Cardiac fibroblast (primary cell): ENCODE measurements at regions not wholly inside any gene's neighbourhood (a gene's known extent, or its start where the extent isn't known, plus 50 kb on each side); places are given as distances from the start of the nearest gene placed in this dataset.

Source experiments
- DNase-seq, 2 donors: peaks; one replicate each; pipeline versions ENCODE4 v3.0.0 to v3.0.0-alpha.2; 2010; ENCODE audit warnings: low read depth in 2 of 2
- H3K4me3 ChIP-seq, 2 donors: replicated peaks in 1 of 2; 1 replicate in 1 of 2; 2 replicates in 1 of 2; pipeline ENCODE4 v1.5.1; 2011; ENCODE audit warnings: low read depth in 2 of 2, low read length in 2 of 2, mild to moderate bottlenecking in 2 of 2, moderate library complexity in 1 of 2
- TF ChIP-seq, protein P1 (sequence below): IDR thresholded peaks from one replicate; pipeline ENCODE4 v1.5.1; 2011; ENCODE audit warnings: low read depth, mild to moderate bottlenecking, low read length, inconsistent platforms

DNA sequence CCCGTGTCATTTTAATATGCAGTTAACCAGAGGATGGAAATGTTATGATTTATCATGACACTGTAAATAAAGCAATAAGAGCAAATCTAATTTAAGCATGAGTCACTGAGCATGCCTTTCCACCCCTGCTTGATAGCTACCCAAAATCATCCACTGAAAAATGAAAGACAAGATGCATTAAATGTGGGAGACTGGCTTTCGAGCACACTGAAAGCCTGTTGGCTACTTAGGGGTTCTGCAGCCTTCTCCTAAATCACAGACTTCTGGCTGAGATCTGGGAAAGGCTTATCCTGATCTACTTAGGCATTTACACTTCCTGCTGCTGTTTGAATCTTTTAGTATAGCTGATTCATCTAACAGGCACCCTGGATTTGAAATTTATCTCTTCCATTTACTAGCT, 778.3 kb upstream of the CDH7 start:
- H3K4me3 ChIP-seq: no peak overlapping the region
- DNase-seq: no peak
- TF ChIP-seq, protein P1, sequence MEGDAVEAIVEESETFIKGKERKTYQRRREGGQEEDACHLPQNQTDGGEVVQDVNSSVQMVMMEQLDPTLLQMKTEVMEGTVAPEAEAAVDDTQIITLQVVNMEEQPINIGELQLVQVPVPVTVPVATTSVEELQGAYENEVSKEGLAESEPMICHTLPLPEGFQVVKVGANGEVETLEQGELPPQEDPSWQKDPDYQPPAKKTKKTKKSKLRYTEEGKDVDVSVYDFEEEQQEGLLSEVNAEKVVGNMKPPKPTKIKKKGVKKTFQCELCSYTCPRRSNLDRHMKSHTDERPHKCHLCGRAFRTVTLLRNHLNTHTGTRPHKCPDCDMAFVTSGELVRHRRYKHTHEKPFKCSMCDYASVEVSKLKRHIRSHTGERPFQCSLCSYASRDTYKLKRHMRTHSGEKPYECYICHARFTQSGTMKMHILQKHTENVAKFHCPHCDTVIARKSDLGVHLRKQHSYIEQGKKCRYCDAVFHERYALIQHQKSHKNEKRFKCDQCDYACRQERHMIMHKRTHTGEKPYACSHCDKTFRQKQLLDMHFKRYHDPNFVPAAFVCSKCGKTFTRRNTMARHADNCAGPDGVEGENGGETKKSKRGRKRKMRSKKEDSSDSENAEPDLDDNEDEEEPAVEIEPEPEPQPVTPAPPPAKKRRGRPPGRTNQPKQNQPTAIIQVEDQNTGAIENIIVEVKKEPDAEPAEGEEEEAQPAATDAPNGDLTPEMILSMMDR: no peak

DNA sequence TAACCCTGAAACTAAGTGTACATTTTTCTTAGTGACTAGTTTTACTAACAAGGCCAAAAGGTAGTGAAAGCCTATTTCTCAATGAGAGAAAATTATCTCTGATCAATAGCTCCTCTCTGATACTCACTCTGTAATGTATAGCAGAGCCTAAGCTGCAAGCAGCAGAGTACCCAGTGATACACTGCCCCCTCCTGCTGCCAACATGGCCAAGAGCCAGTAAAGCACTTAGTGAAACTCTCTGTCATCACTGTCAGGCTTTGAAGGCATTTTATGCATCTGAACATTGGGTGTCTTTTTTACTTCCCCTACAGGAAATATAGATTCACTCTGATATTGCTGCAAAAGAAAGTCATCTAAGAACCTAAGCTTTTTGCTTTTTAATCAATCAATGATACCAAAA, 784.1 kb upstream of the CDH7 start:
- TF ChIP-seq, protein P1: no peak
- H3K4me3 ChIP-seq: no peak overlapping the region
- DNase-seq: no peak

DNA sequence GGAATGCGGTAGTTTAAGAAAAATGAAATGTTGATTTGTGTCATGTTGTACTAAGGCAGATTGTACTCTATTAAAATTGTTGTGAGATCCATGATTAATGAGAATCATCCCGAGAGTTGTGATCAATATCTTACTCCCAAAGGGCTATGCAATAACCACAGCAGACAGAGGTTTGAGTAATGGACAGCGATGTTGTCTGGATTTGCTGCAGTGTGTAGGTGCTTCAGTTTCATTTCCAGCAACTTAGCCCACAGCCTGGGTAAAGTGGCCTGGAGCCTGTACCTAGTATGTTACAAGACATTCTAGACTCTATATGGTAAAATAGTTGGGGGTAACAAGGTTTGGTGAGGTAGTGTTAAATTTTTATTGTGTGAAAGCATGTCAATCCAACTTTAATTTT, 794.3 kb upstream of the CDH7 start:
- DNase-seq: no peak
- TF ChIP-seq, protein P1: no peak
- no peak overlapping the region for H3K4me3 ChIP-seq

DNA sequence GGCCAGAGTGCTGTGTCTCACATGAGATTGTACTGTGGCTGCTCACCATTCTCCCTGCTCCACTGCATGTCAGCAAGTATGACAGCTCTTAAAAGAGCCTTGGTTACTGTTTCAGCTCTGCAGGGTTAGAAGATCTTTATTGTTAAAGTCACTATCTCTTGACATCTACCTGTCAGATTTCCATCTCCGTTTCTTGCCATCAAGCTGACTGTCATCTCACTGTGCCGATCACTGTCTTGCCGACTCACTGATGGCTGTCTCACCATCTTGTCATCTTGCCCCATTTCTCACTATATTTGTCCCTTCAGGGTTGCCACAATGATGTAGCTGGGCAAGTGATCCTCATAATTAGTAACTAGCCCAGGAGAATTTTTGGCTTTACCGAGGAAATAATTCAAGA, 800.9 kb upstream of the CDH7 start:
- TF ChIP-seq, protein P1: no peak
- DNase-seq: no peak

DNA sequence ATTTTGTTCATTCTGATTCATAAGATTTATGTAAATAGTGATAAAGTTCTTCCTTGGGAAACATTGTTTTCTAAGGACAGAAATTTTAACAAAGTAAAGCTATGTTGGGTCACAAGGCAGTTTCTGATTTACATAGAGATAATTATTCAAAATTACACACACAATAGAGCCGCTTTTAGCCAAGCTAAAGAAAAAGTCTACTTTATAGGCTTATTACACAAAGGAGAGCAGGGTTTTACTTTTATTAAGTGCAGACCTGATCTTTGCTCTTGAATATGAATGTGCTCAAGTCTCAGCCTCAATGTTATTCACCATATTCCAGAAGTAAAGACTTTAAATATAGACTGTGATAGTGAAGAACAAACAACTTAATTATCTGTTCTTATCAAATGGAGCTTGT, 787.8 kb upstream of the LINC00305 start:
- DNase-seq: no peak
- H3K4me3 ChIP-seq: no peak overlapping the region
- TF ChIP-seq, protein P1: no peak

More for the DNA sequence above, 800.9 kb upstream of the CDH7 start:
- H3K4me3 ChIP-seq: no peak overlapping the region

DNA sequence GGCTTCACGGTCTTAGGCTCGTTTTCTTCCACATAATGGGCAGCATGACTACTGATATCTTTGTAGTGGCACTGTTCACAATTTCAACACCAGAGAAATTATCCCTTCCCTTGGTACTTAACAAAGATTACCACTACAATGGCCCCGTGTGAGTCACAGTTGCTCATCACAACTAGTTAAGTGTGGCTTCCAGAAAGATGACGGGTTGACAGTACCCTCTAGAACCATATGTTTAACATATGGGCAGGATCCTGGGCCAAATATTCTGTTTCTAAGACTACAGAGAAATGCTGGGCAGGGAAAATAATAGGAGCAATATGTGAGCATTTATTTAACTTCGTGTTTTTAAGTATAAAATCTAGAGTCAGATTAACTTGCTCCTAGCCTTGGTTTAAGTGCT, 780.1 kb upstream of the LINC00305 start:
- DNase-seq: peak in 1 of 2 donors; percentile 1
- TF ChIP-seq, protein P1: no peak
- H3K4me3 ChIP-seq: no peak overlapping the region

DNA sequence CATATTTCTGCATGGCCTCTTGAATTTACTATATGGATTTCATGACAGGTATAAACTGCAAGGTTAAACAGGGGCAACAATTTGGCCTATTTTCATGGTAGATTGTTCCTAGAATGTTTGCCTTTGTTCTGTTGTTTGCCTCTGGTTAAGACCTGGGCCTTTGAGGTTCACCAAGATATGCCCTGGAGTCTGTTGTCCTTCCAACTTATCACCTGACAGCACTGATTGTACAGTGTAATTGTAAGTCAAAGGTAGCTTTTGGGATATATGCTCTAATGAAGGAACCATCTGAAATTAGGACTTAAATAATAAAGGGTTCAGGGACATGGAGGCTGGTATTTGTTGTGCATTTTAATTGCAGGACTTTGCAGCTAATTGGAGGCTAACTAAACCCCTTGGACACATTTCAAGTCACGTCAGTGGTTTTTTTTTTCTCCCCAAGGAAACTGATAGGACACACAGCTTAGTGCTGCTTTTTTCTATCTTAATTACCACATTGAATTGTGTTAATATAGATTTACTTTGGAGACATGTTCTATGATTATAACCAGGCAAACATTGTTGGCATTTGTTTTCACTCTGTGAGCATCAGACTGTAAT, 771.2 kb upstream of the LINC00305 start:
- no peak for DNase-seq
- no peak overlapping the region for H3K4me3 ChIP-seq
- TF ChIP-seq, protein P1: no peak
